SU-DHL-6 (cell line): ENCODE measurements at regions not wholly inside any gene's neighbourhood (a gene's known extent, or its start where the extent isn't known, plus 50 kb on each side); places are given as distances from the start of the nearest gene placed in this dataset.

Experiments used
- H2AFZ ChIP-seq: fragments of 200-600 bp; sonication (generic); 2 replicates; pipeline ENCODE4 v1.6.1; 2014; ENCODE audit warnings: low read depth, mild to moderate bottlenecking, moderate library complexity, mixed read lengths, antibody characterized with exemption, low read length; ENCODE audit not compliant: severe bottlenecking
- H3F3A ChIP-seq: fragments of 200-600 bp; shearing (Covaris generic); 2 replicates; pipeline ENCODE4 v1.6.0; 2016; ENCODE audit warnings: antibody characterized with exemption, mild to moderate bottlenecking; ENCODE audit not compliant: insufficient read depth
- H3K27ac ChIP-seq: fragments of 200-600 bp; sonication (generic); 2 replicates; pipeline ENCODE4 v1.5.1; 2016; ENCODE audit warnings: low read depth, mild to moderate bottlenecking, low read length, moderate library complexity, mixed read lengths
- H3K27me3 ChIP-seq: fragments of 200-600 bp; sonication (generic), shearing (Covaris generic); 2 replicates; pipeline ENCODE4 v1.6.0; 2014; ENCODE audit warnings: mild to moderate bottlenecking, low read length
- H3K36me3 ChIP-seq: fragments of 200-600 bp; sonication (generic); 2 replicates; pipeline ENCODE4 v1.6.1; 2014; ENCODE audit warnings: mild to moderate bottlenecking, low read length, mixed read lengths
- H3K4me2 ChIP-seq: fragments of 300-600, 200-600 bp; shearing (Covaris generic), sonication (generic); 2 replicates; pipeline ENCODE4 v1.6.0; 2014; ENCODE audit warnings: low read length, low read depth, mild to moderate bottlenecking; ENCODE audit not compliant: poor library complexity, severe bottlenecking
- H3K4me3 ChIP-seq: fragments of 200-600 bp; sonication (generic); 2 replicates; pipeline ENCODE4 v1.5.1; 2014; ENCODE audit warnings: antibody characterized with exemption, low read length, mild to moderate bottlenecking, mixed read lengths; ENCODE audit not compliant: insufficient read depth, poor library complexity, severe bottlenecking
- H3K79me2 ChIP-seq: fragments of 200-600 bp; sonication (generic); 2 replicates; pipeline ENCODE4 v1.6.1; 2014; ENCODE audit warnings: mild to moderate bottlenecking, low read length, moderate library complexity; ENCODE audit not compliant: insufficient read depth
- H3K9ac ChIP-seq: fragments of 200-600 bp; sonication (generic); 2 replicates; pipeline ENCODE4 v1.7.0; 2014; ENCODE audit warnings: mild to moderate bottlenecking, low read length
- H3K9me2 ChIP-seq: fragments of 200-600 bp; sonication (generic); replicated peaks from 2 replicates; pipeline ENCODE4 v1.6.1; 2014; ENCODE audit warnings: low read length; ENCODE audit not compliant: insufficient read depth
- H3K9me3 ChIP-seq: fragments of 200-600 bp; sonication (generic); 2 replicates; pipeline ENCODE4 v1.6.1; 2014; ENCODE audit warnings: low read length, mixed read lengths; ENCODE audit not compliant: insufficient read depth
- H4K20me1 ChIP-seq: fragments of 200-600 bp; sonication (generic); 2 replicates; pipeline ENCODE4 v1.6.1; 2014; ENCODE audit warnings: low read depth, mild to moderate bottlenecking, antibody characterized with exemption, low read length, moderate library complexity, mixed read lengths
- EZH2phosphoT487 ChIP-seq: fragments of 200-600 bp; sonication (generic), shearing (Covaris generic); conservative IDR thresholded peaks from 2 replicates; pipeline ENCODE4 v1.6.1; 2018; ENCODE audit warnings: mild to moderate bottlenecking, antibody characterized with exemption, low read length, moderate library complexity, mixed read lengths
- TF ChIP-seq, protein P1 (sequence below): fragments of 200-600 bp; sonication (generic); IDR thresholded peaks from one replicate; pipeline ENCODE4 v1.5.1; 2017; ENCODE audit warnings: antibody characterized with exemption, mild to moderate bottlenecking, low read length, moderate library complexity; ENCODE audit not compliant: insufficient read depth, poor library complexity, severe bottlenecking

DNA sequence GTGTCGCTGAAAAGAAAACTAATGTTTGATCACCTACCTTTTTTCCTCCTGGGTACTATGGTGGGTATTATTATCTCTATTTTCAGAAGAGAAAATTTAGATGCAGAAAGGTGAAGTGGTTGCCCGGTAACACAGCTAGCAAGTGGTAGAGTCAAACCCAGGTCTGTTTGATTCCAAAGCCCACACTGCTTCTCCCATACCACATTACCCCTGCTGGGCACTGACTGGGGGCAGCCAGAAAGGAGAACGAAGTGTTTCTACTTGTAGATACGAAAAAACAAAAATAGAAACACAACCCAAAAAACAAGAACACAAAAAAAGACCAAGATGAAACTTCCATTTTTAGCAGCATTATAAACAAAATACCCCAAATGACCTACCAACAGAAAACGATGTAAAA lies 142.2 kb downstream of the SLC41A2 start:
- Histone ChIP-seq H3K9me3 (no peaks in the 10 kb centered on the region), H4K20me1 (no peaks in the 10 kb centered on the region), H3K36me3 (no peaks in the 10 kb centered on the region), H3K4me3 (no peak overlapping the region), H3K9me2 (no peaks in the 10 kb centered on the region), H3K9ac (no peak overlapping the region), H3F3A (no peaks in the 10 kb centered on the region), H3K27ac (no peak overlapping the region), H3K27me3 (no peaks in the 10 kb centered on the region), H3K79me2 (no peaks in the 10 kb centered on the region), H2AFZ (no peak overlapping the region), H3K4me2 (no peak overlapping the region)
- TF ChIP-seq EZH2phosphoT487, result no peak
- TF ChIP-seq, protein P1, sequence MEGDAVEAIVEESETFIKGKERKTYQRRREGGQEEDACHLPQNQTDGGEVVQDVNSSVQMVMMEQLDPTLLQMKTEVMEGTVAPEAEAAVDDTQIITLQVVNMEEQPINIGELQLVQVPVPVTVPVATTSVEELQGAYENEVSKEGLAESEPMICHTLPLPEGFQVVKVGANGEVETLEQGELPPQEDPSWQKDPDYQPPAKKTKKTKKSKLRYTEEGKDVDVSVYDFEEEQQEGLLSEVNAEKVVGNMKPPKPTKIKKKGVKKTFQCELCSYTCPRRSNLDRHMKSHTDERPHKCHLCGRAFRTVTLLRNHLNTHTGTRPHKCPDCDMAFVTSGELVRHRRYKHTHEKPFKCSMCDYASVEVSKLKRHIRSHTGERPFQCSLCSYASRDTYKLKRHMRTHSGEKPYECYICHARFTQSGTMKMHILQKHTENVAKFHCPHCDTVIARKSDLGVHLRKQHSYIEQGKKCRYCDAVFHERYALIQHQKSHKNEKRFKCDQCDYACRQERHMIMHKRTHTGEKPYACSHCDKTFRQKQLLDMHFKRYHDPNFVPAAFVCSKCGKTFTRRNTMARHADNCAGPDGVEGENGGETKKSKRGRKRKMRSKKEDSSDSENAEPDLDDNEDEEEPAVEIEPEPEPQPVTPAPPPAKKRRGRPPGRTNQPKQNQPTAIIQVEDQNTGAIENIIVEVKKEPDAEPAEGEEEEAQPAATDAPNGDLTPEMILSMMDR, result no peak

DNA sequence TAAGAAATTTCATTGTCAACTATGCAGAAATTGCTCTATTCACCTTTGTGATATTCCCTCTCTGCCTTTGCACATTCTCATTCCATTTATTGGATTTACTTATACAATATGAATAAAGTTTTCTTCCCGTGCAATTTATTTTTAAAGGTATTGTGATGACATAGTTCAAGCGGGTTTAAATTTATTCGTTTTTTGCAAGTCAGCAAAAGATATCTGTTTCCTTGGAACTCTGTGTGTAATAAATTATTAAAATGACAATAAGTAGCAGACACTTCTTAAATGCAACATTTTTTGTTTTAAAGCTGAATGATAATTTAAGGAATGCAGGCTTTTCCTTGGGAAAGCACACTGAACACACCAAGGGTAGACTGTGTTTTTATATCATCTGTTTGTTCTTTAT lies 143.1 kb downstream of the SLC41A2 start:
- Histone ChIP-seq H3K4me2 (no peak overlapping the region), H3K27me3 (no peaks in the 10 kb centered on the region), H3K79me2 (no peaks in the 10 kb centered on the region), H3K27ac (no peak overlapping the region), H3K9me2 (no peaks in the 10 kb centered on the region), H3K9ac (no peak overlapping the region), H2AFZ (no peak overlapping the region), H3K9me3 (no peaks in the 10 kb centered on the region), H3F3A (no peaks in the 10 kb centered on the region), H3K4me3 (no peak overlapping the region), H4K20me1 (no peaks in the 10 kb centered on the region), H3K36me3 (no peaks in the 10 kb centered on the region)
- TF ChIP-seq EZH2phosphoT487, result no peak
- TF ChIP-seq, protein P1, result no peak
